GM21526 (cell line): ENCODE measurements at regions not wholly inside any gene's neighbourhood (a gene's known extent, or its start where the extent isn't known, plus 50 kb on each side); places are given as distances from the start of the nearest gene placed in this dataset.

Experiments
- ATAC-seq: cut with Tn5 transposase; IDR thresholded peaks from one replicate; pipeline ENCODE4 v1.9.1; 2021; ENCODE audit warnings: moderate library complexity; ENCODE audit not compliant: unreplicated experiment, low FRiP score

GRCh38 chr4:13190093-13190721, 293.9 kb downstream of the RAB28 start:
- no peak for ATAC-seq

- ATAC-seq = no peak
Observed at GRCh38 chr4:13184199-13184598, 299.9 kb downstream of the RAB28 start.

- no peak for ATAC-seq
Observed at GRCh38 chr4:13182133-13182532, 302.0 kb downstream of the RAB28 start.

GRCh38 chr4:13181681-13182080, 302.5 kb downstream of the RAB28 start:
- ATAC-seq = no peak

GRCh38 chr4:13180701-13181100, 303.4 kb downstream of the RAB28 start:
- no peak for ATAC-seq

GRCh38 chr4:13178621-13179020, 305.5 kb downstream of the RAB28 start:
- ATAC-seq = no peak

GRCh38 chr4:13176741-13177142, 307.4 kb downstream of the RAB28 start:
- no peak for ATAC-seq

GRCh38 chr4:13174926-13175325, 309.2 kb downstream of the RAB28 start:
- no peak for ATAC-seq

GRCh38 chr4:13174001-13174400, 310.1 kb downstream of the RAB28 start:
- ATAC-seq = no peak

- no peak for ATAC-seq
Observed at GRCh38 chr4:13171292-13172057, 312.7 kb downstream of the RAB28 start.

- no peak for ATAC-seq
Observed at GRCh38 chr4:13169731-13170525, 314.2 kb downstream of the RAB28 start.

GRCh38 chr4:13168326-13168725, 315.8 kb downstream of the RAB28 start:
- ATAC-seq = no peak

GRCh38 chr4:13166214-13166613, 317.9 kb downstream of the RAB28 start:
- ATAC-seq = no peak

- ATAC-seq = no peak
Observed at GRCh38 chr4:13164783-13165331, 319.3 kb downstream of the RAB28 start.

GRCh38 chr4:13162886-13163285, 321.3 kb downstream of the RAB28 start:
- no peak for ATAC-seq

GRCh38 chr4:13160920-13161319, 323.2 kb downstream of the RAB28 start:
- no peak for ATAC-seq

GRCh38 chr4:13159041-13159620, 325.0 kb downstream of the RAB28 start:
- no peak for ATAC-seq

GRCh38 chr4:13151194-13151593, 332.9 kb downstream of the RAB28 start:
- ATAC-seq = no peak

GRCh38 chr4:13143222-13144070, 340.7 kb downstream of the RAB28 start:
- ATAC-seq = no peak

GRCh38 chr4:13142726-13143125, 341.4 kb downstream of the RAB28 start:
- ATAC-seq = no peak
